ENCODE measurements at regions not wholly inside any gene's neighbourhood (a gene's known extent, or its start where the extent isn't known, plus 50 kb on each side); places are given as distances from the start of the nearest gene placed in this dataset.

- TF ChIP-seq EZH2 (optimal IDR thresholded peaks at IDR 0.05; ENCODE audit: low read depth, low read length) (no peak), CTCF (IDR thresholded peaks at IDR 0.05; ENCODE audit: low read length) (no peak), EZH2phosphoT487 (IDR thresholded peaks at IDR 0.05; ENCODE audit: low read length) (no peak)
These were observed 168.2 kb downstream of the TBC1D2B start for GRCh38 chr15:77909182-77909940.

Measured in MM.1S (cell line).